ENCODE measurements at regions not wholly inside any gene's neighbourhood (a gene's known extent, or its start where the extent isn't known, plus 50 kb on each side); places are given as distances from the start of the nearest gene placed in this dataset.
"Not testable (repeated sequence)": the region's sequence is repeated elsewhere in the genome, so short reads cannot be mapped to it uniquely, and the experiment has no call there.

DNA sequence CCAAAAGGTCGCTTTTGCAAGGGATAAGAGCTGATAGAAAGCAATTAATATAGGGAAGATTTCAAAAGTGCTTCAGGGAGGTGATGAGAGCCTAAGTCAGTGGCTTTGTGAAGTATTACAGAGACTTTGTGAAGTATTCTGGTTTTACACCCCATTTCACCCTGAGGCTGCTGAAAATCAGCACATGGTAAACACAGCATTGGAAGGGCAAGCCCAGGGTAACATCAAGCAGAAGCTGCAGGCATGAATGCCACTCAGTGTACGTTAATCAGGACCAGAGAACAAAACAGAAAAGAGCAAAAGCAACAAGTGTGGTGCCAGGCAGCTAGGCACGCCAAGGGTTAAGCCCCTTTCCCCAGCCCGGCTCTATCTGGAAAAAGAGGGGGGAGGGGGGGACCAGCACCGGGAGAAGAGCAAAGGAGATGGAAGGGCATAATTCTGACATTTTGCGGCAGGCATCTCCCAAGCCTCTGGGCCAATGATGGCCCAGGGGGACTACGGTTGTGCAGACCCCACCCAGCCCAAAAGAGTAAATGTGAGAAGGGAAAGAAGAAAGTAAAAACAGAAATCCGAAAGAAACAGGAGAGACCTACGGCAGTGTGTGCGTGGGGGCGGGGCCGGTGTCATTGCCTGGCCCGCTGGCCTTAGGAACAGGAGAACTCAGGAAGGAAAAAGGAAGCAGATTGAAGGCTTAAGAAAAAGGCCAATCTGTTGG is 58.9 kb downstream of the DHRS2 start:
- peak; percentile 12 to 20 for DNase-seq (ENCODE audit: low read depth in 2 of 2)

DNA sequence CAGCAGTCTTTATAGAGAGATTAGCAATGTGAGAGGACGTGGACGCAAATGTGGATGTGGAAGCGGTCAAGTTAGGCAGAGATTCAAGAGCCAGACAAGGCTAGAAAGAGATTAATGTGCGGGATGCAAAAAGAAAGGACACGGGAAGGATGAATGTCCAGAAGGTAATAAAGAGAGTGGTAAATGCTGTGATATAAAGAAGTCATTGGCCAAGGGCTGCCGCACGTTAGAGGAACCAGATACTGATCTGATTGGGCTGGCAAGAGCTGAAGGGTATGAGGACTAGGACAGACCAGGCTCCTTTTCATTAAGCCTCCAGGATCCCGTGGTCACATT is 59.5 kb downstream of the DHRS2 start:
- DNase-seq (ENCODE audit: low read depth in 2 of 2): no peak

DNA sequence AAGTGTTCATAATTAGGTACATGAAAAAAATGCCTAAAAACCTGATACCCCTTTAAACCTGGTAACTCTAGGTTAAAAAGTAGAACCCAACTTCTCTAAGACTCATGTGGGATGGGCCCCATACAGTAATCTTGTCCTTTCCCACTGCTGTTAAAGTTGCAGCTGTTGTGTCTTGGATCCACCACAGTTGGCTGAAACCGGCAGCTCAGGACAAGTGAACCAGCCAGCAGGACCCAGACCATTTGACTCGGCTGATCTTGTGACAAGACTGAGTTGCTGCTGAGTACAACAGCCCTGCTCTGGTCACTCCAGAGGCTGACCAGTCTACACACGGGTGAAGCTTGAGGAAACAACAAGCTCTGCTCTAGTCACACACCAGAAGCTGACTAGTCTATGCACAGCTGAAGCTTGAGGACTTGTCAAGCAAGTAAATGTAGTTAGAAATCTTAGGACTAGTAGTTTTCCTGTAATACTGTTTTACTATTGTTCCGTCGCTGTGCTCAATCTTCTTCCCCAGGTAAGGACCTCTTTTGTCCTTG is 60.6 kb downstream of the DHRS2 start:
- no peak for DNase-seq (ENCODE audit: low read depth in 2 of 2)

DNA sequence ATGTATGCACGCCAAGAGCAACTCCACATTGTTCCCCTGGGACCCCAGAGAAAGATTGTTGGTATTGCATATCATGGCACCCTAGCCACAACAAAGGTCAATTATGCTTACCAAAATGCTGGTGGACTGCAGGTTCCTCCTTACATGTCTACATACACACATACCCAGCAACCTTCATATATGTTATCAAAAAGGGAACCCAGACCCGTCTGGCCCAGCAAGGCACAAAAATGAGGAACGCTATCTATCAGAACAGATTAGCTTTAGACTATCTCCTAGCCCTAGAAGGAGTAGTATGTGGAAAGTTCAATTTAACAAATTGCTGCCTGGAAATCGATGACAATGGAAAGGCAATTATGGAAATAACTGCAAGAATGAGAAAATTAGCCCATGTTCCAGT is 61.5 kb downstream of the DHRS2 start:
- no peak for DNase-seq (ENCODE audit: low read depth in 2 of 2)

DNA sequence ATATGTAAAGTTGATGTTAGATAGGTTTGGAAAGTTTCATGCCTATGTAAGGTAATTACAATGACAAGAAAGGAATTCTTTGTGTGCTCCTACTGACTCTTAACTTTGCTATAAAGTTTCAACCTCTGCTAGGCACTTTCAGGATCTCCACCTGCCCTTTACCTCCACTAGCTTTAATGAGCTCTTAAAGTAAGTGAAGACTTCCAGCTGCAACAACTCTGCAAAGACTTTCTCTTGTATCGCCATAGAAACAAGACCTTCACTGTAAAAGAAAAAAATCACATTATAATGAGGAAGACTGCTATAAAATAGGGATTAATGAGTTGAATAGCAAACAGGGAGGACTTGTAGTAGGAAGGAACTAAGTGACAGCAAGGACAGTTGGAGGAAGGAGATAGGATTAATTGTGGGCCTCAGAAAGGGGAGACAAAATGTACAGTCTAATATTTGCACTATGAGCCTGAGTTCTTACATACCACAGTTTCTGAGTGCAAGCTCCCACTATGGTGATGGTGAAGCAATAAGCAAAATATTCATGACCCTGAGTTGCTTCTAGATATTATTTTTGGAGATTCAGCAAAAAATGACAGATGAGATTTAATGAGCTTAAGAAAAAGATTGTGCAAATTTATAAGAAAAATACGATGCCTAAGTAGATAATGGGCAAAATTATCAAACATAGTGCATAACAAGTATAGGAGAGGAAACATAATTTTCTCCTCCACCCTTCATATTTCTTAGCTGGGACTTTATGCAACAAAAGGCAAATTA is 66.7 kb downstream of the DHRS2 start:
- DNase-seq (ENCODE audit: low read depth in 2 of 2): no peak

DNA sequence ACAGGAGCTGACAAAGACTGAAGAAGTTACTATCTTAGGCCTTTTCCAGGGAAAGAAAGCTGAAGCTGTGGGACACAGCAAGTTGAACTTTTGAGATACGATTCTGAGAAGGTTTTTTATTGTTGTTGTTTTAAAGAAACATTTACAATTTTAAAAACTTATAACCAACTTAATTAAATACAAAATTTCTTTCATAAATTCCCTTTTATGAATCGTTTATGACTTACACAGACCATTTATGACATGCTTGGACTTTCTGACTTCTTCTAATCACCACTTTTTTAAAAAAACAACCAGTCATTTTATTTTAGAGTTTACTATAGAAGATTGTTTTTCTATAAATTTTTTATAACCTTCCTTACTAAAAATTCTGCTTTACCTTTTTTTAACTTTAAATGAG is 68.7 kb downstream of the DHRS2 start:
- no peak for DNase-seq (ENCODE audit: low read depth in 2 of 2)

DNA sequence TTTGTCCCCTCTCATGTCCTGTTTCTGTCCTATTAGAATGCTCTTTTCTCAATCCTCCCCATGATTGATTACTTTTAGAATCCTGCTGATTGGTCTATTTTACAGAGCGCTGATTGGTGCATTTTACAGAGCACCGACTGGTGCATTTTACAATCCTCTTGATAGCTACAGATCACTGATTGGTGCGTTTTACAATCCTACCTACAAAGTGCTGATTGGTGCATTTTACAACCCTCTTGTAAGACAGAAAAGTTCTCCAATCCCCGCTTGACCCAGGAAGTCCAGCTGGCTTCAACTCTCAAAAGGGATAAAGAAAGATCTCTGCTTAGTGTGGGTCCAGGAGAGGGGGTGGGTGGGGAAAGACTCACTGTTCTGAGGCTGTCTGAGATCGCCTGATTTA is 71.3 kb downstream of the DHRS2 start:
- DNase-seq (ENCODE audit: low read depth in 2 of 2): no peak

DNA sequence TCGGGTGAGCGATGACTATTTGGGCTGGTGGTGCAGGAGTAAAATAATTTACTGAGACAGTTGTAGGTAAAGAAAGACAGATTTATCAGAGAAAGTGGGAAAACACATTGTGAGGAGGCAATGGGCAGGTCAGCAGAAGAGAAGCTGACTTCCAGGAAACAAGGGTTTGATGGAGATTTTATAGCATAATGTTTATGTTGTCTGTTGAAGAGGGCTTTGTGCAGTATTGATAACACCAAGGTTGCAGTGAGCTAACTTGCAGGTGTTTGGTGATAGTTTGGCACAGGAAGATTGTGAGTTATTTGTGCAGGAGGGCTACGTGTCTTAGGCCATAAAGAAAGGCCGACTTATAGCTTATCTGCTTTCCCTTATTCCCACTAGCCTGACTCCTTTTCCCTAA is 72.2 kb downstream of the DHRS2 start:
- no peak for DNase-seq (ENCODE audit: low read depth in 2 of 2)

DNA sequence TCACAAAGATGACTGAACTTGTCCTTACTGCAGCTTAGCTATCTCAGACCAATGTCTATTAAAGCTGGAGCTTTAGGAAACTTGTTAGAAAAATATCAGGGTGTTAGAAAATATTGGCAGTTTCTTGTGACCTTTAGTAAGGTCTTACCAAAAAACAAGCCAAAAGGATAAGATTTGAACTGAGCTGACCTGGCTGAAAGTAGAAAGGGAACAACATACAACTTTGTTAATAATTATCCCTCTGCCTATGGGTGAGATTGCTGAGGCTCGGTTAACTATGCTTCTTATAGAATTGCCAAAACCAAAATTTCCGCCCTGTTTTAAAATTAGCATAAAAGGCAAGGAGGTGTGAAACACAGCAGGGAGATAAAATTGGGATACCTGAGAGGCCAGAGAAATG is 73.8 kb downstream of the DHRS2 start:
- DNase-seq (ENCODE audit: low read depth in 2 of 2): no peak

DNA sequence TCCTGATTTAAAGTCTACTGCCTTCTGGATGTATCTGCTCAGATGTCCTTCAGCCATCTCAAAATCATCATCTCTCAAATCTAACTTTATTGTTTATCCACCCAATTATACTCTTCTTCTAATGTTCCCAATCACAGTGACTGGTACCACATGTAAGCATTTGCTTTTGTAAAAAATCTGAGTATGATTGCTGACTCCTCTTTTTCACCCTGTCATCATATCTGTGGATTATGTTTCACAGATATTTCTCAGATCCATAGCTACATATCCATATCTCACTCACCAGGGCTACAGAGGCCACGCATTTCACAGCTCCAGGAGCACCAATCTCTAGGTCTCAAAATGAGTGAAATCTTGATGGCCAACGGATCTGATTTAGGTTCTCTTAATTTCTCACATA is 76.1 kb downstream of the DHRS2 start:
- no peak for DNase-seq (ENCODE audit: low read depth in 2 of 2)

DNA sequence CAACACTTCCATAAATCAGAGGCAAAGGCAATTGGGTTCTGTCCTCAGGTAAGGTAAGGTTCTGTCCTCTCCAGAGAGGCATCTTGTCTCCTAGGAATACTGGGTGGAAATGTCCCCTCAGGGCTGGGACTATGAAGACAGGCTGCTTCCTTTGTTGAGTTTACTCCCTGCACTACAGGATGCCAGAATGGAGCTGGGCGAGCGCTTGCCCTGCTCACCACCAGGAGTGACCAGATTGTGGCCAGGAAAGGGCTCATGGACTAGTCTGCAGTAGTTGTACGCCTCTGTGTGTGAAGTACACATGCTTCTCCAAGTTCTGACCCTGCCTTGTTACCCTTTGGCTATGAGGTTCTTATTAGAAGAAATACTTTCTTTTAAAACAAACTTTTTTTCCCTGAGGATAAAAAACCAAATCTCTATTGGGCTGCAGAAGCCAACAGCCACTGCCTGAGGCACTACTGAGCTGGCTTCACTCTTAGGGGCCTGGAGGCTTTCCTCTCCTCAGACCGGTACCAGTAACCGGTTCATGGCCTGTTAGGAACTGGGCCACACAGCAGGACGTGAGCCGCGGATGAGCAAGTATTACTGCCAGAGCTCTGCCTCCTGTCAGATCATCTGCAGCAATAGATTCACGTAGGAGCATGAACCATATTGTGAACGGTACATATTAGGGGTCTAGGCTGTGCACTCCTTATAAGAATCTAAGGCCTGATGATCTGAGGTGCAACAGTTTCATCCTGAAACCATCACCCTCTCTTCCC is 83.2 kb downstream of the DHRS2 start:
- DNase-seq (ENCODE audit: low read depth in 2 of 2): no peak

DNA sequence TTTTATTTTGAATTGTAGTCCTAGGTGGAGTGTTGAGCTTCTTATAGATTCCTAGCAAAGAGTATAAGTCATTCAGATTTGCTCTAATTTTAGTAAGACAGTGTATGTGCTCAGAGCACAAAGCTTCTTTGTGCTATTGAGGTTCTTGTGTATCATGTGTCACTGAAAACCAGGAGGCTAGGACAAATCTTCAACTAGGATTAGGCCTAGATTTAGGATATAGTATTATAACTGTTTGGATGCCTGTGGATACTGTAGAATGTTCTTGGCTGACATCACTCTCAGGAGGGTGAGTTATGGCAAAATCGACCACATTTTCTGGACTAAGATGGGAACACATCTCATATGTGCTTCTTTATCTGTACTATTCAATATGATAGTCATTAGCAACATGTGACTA is 86.5 kb downstream of the DHRS2 start:
- no peak for DNase-seq (ENCODE audit: low read depth in 2 of 2)

DNA sequence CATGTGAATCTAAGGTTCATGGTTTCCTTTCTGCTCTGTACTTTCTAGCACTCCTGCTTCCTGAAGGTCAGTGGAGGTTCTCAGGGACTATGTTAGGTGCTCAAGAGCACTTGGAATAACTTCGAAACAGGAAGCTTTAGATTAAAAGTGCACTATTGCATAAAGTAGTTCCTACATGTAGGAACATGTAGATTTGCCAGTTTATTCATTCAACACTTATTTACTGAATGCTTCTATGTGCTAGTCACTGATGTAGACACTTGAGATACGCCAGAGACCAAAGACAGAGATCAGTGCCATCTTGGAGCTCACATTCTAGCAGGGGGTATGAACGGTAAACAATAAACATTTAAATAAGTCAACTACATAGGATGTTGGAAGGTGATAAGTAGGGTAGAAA is 87.7 kb downstream of the DHRS2 start:
- no peak for DNase-seq (ENCODE audit: low read depth in 2 of 2)

DNA sequence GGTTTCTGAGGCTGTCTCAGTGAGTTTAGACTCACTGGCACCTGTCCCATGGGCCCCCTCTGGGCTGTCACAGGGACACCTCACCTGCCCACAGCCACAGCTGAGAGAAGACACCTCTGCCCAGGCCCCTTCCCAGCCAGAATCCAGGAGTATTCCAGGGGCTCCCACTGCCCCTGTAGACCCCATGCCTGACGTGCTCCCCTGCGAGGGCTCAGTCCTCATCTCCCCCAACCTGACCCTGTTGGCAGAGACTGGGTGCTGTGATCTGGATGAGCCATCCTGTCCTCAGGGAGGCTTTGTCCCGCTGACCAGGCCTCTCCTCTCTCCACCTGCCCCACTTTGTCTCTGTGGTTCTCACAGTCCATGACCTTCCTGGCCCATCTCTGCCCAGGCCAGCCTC is 89.4 kb downstream of the DHRS2 start:
- no peak for DNase-seq (ENCODE audit: low read depth in 2 of 2)

DNA sequence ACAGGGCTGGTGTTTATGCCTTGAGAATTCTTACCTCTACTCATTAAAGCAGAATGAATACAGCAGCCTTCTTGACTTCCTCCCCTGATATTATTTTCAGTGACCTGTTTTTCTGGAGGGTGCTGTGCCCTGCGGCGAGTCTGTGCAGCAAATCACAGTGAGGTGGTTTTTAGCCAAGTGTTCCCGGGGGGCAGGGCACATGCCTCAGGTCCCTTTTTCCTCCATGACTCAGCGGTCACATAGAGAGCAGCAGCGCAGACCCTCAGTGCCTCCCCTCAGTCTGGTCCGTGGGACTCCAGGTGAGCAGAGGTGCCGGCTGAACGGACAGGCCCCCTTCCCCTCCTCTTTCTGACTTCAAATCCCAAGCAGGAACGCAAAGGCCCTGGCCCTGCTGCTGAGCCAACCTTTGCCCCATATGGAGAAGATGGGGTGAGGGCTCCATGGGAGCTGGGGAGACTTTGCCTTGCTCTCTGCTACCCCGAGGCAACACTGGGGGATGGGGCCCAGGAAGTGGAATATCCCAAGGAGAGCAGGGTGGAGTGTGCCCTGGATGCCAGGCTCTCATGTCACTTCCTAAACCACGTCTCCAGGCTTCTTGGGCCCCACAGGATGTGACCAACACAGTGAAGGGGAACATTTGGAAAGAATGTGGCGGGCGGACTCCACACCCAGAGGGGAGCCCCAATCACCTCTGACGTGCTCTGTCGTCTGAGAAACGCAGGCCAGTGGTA is 90.0 kb downstream of the DHRS2 start:
- DNase-seq (ENCODE audit: low read depth in 2 of 2): peak in 1 of 2 donors; percentile 5

DNA sequence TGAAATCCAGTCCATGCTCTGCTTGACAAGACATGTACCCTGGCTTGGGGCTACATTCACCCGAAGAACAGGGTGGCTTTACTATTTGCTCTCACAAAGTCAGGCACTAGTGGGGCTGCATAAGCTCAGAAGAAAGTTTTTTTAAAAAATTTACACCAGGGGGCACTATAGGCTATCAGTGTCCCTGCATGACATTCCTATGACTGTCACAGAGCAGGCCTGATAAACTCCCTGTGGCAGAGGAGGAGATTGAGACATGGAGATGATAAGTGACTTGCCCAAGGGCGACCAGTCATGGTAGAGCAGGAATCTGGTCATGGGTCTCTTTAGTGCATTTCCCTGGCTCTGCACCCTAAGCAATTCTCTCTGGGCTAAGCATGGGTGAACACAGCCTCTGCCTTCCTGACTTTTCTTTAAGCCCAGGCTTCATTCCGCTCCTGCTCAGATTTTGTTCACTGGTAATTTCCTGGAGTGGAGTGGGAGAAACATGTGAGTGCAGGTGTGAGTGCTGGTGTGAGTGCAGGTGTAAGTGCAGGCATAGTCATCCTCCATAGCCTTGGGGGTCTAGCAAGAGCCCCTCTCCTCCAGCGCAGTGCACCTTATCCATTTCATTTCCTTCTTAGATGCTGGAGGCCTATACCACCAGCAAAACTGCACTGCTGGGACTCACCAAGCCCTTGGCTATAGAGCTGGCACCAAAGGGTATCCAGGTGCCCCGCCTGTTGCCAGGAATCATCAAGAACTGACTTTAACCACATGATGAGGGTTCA is 91.6 kb downstream of the DHRS2 start:
- DNase-seq (ENCODE audit: low read depth in 2 of 2): peak; percentile 52 to 57

DNA sequence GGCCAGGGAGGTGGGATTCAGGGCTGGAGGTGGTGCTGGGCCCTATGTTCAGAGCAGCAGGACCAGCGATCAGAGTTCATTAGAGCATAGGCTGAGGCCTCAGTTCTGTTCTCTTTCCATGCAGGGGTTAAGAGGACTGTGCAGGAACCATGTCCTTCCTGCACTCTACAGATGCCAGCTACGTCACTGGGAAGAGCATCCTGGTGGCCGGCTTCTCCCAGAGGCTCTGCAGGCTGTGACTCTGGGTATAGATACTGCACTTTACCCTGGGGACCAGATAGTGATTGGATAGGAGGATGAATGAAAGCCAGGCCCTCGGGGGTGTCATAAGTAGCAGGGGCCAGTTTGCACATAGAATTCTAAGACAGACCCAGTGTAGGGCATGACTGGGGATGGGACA is 92.6 kb downstream of the DHRS2 start:
- no peak for DNase-seq (ENCODE audit: low read depth in 2 of 2)

DNA sequence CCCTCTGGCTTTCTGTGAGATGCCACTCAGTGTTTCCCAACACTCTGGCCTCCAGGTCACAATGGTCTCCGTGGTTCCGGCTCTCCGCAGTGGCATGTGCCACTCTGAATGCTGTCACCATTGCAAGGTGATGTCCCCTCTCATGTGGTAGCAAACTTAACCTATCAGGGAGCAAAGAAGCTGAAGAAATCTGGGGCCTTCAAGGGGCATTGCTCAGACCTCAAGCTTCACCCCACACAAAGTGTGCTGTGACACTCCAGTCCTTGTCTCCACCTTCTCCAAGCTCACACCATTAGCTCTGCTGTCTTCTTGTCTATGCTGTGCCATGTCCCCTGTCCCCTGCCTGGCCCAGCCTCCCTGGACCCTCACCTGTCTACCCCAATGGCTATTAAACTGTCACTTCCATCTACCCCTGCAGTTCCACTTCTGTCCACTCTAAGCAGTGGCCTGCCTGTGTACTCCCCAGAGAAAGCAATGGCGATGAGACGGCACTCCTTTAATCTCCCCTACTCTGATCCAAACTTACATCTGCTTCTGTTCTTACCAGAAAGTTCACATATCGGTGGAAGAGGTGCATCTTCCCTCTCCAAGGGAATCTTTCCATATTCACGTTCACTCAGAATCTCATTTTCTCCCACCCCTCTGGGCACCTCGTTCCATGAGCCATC is 93.7 kb downstream of the DHRS2 start:
- no peak for DNase-seq (ENCODE audit: low read depth in 2 of 2)

DNA sequence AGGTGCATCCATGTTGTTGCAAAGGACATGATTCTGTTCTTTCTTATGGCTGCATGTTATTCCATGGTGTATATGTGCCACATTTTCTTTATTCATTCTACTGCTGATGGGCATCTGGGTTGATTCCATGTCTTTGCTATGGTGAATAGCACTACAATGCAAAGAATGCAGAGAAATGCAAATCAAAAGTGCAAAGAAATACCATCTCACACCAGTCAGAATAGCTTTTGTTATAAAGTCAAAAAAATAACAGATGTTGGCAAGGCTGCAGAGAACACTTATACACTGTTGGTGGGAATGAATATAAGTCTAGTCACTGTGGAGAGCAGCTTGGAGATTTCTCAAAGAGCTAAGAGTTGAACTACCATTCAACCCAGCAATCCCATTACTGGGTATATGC is 99.2 kb downstream of the DHRS2 start:
- DNase-seq (ENCODE audit: low read depth in 2 of 2): no peak

DNA sequence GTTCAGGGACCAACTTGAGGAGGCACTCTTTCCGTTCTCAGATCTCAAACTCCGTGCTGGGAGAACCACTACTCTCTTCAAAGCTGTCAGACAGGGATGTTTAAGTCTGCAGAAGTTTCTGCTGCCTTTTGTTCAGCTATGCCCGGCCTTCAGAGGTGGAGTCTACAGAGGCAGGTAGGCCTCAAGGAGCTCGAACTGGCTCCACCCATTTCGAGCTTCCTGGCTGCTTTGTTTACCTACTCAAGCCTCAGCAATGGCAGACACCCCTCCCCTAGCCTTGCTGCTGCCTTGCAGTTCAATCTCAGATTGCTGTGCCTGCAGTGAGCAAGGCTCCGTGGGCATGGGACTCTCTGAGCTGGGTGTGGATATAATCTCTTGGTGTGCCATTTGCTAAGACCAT is 108.2 kb downstream of the DHRS2 start:
- DNase-seq (ENCODE audit: low read depth in 2 of 2): not testable (repeated sequence)

All from lung microvascular endothelial cell (primary cell).